SU-DHL-6 (cell line): ENCODE measurements at regions not wholly inside any gene's neighbourhood (a gene's known extent, or its start where the extent isn't known, plus 50 kb on each side); places are given as distances from the start of the nearest gene placed in this dataset.

Experiments used
- H2AFZ ChIP-seq: fragments of 200-600 bp; sonication (generic); 2 replicates; pipeline ENCODE4 v1.6.1; 2014; ENCODE audit warnings: low read depth, mild to moderate bottlenecking, moderate library complexity, mixed read lengths, antibody characterized with exemption, low read length; ENCODE audit not compliant: severe bottlenecking
- H3F3A ChIP-seq: fragments of 200-600 bp; shearing (Covaris generic); 2 replicates; pipeline ENCODE4 v1.6.0; 2016; ENCODE audit warnings: antibody characterized with exemption, mild to moderate bottlenecking; ENCODE audit not compliant: insufficient read depth
- H3K27ac ChIP-seq: fragments of 200-600 bp; sonication (generic); 2 replicates; pipeline ENCODE4 v1.5.1; 2016; ENCODE audit warnings: low read depth, mild to moderate bottlenecking, low read length, moderate library complexity, mixed read lengths
- H3K27me3 ChIP-seq: fragments of 200-600 bp; sonication (generic), shearing (Covaris generic); 2 replicates; pipeline ENCODE4 v1.6.0; 2014; ENCODE audit warnings: mild to moderate bottlenecking, low read length
- H3K36me3 ChIP-seq: fragments of 200-600 bp; sonication (generic); 2 replicates; pipeline ENCODE4 v1.6.1; 2014; ENCODE audit warnings: mild to moderate bottlenecking, low read length, mixed read lengths
- H3K4me2 ChIP-seq: fragments of 300-600, 200-600 bp; shearing (Covaris generic), sonication (generic); 2 replicates; pipeline ENCODE4 v1.6.0; 2014; ENCODE audit warnings: low read length, low read depth, mild to moderate bottlenecking; ENCODE audit not compliant: poor library complexity, severe bottlenecking
- H3K4me3 ChIP-seq: fragments of 200-600 bp; sonication (generic); 2 replicates; pipeline ENCODE4 v1.5.1; 2014; ENCODE audit warnings: antibody characterized with exemption, low read length, mild to moderate bottlenecking, mixed read lengths; ENCODE audit not compliant: insufficient read depth, poor library complexity, severe bottlenecking
- H3K79me2 ChIP-seq: fragments of 200-600 bp; sonication (generic); 2 replicates; pipeline ENCODE4 v1.6.1; 2014; ENCODE audit warnings: mild to moderate bottlenecking, low read length, moderate library complexity; ENCODE audit not compliant: insufficient read depth
- H3K9ac ChIP-seq: fragments of 200-600 bp; sonication (generic); 2 replicates; pipeline ENCODE4 v1.7.0; 2014; ENCODE audit warnings: mild to moderate bottlenecking, low read length
- H3K9me2 ChIP-seq: fragments of 200-600 bp; sonication (generic); replicated peaks from 2 replicates; pipeline ENCODE4 v1.6.1; 2014; ENCODE audit warnings: low read length; ENCODE audit not compliant: insufficient read depth
- H3K9me3 ChIP-seq: fragments of 200-600 bp; sonication (generic); 2 replicates; pipeline ENCODE4 v1.6.1; 2014; ENCODE audit warnings: low read length, mixed read lengths; ENCODE audit not compliant: insufficient read depth
- H4K20me1 ChIP-seq: fragments of 200-600 bp; sonication (generic); 2 replicates; pipeline ENCODE4 v1.6.1; 2014; ENCODE audit warnings: low read depth, mild to moderate bottlenecking, antibody characterized with exemption, low read length, moderate library complexity, mixed read lengths
- EZH2phosphoT487 ChIP-seq: fragments of 200-600 bp; sonication (generic), shearing (Covaris generic); conservative IDR thresholded peaks from 2 replicates; pipeline ENCODE4 v1.6.1; 2018; ENCODE audit warnings: mild to moderate bottlenecking, antibody characterized with exemption, low read length, moderate library complexity, mixed read lengths
- TF ChIP-seq, protein P1 (sequence below): fragments of 200-600 bp; sonication (generic); IDR thresholded peaks from one replicate; pipeline ENCODE4 v1.5.1; 2017; ENCODE audit warnings: antibody characterized with exemption, mild to moderate bottlenecking, low read length, moderate library complexity; ENCODE audit not compliant: insufficient read depth, poor library complexity, severe bottlenecking

DNA sequence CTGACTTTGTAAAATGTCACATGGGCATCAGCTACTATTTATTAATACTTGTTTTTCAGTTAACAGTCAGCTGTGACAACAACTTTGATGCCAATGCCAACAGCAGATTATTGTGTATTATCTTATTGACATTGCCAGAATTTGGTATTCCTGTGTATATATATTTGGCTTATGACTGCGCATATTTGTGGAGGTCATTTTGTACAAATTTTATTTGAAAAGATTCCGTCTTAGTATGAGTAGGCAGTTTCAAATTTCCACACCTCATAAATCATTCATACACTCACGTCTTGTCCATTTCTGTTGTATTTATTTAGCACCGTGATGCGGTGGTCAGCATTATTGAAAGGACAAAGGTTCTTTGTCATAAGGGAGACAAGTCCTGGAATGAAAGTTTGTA is 558.2 kb upstream of the NDST4 start:
- no peak overlapping the region for H3K4me3 ChIP-seq
- no peak overlapping the region for H3K9ac ChIP-seq
- no peaks in the 10 kb centered on the region for H3K36me3 ChIP-seq
- no peak overlapping the region for H3K27ac ChIP-seq
- H3K9me3 ChIP-seq, result no peaks in the 10 kb centered on the region
- H3K27me3 ChIP-seq, result no peaks in the 10 kb centered on the region
- H4K20me1 ChIP-seq, result no peaks in the 10 kb centered on the region
- H2AFZ ChIP-seq, result no peak overlapping the region
- TF ChIP-seq, protein P1, sequence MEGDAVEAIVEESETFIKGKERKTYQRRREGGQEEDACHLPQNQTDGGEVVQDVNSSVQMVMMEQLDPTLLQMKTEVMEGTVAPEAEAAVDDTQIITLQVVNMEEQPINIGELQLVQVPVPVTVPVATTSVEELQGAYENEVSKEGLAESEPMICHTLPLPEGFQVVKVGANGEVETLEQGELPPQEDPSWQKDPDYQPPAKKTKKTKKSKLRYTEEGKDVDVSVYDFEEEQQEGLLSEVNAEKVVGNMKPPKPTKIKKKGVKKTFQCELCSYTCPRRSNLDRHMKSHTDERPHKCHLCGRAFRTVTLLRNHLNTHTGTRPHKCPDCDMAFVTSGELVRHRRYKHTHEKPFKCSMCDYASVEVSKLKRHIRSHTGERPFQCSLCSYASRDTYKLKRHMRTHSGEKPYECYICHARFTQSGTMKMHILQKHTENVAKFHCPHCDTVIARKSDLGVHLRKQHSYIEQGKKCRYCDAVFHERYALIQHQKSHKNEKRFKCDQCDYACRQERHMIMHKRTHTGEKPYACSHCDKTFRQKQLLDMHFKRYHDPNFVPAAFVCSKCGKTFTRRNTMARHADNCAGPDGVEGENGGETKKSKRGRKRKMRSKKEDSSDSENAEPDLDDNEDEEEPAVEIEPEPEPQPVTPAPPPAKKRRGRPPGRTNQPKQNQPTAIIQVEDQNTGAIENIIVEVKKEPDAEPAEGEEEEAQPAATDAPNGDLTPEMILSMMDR, result no peak
- TF ChIP-seq EZH2phosphoT487, result no peak
- H3K79me2 ChIP-seq, result no peaks in the 10 kb centered on the region
- H3K4me2 ChIP-seq, result no peak overlapping the region
- H3F3A ChIP-seq, result no peaks in the 10 kb centered on the region
- no peaks in the 10 kb centered on the region for H3K9me2 ChIP-seq

DNA sequence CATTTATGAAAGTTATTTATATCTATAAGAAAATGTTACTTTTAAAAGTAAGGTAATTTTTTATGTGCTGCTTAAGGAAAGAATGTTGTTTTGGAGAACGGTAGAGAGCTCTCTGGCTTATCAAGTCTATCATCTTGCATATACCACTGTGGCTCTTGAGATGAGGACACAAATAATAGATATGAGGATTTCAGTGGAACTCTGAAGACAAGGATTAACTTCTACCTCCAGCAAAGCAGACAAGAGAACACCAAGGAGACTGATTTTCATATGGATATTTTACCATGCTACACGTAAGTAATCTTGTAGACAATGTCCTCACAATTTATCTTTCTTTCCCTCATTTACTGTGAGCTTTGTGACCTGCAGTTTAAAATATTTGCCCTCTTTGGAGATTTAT is 557.5 kb upstream of the NDST4 start:
- Histone ChIP-seq H3K9ac (no peak overlapping the region), H3K27ac (no peak overlapping the region), H3K4me2 (no peak overlapping the region), H3F3A (no peaks in the 10 kb centered on the region), H3K9me2 (no peaks in the 10 kb centered on the region), H2AFZ (no peak overlapping the region), H3K79me2 (no peaks in the 10 kb centered on the region), H3K36me3 (no peaks in the 10 kb centered on the region), H3K4me3 (no peak overlapping the region), H3K27me3 (no peaks in the 10 kb centered on the region), H3K9me3 (no peaks in the 10 kb centered on the region), H4K20me1 (no peaks in the 10 kb centered on the region)
- TF ChIP-seq, protein P1, result no peak
- TF ChIP-seq EZH2phosphoT487, result no peak

DNA sequence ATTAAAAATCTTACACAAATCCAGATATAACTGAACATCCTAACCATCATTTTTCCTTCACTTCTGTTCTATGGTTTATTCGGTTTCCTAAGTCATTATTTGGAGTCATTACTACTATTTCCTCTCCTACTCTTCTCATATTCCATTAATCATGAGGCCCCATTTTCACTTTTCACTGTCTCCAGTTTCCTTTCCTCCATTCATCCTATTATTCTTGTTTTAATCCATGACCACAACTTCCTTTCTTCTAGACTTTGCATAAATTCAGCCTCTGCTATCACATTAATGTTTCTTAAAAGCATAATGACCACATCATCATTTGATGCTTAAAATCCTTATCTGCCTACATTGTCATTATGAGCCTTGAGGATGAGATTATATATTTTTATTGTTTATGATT is 555.0 kb upstream of the NDST4 start:
- Histone ChIP-seq H3F3A (no peaks in the 10 kb centered on the region), H3K4me3 (no peak overlapping the region), H3K27ac (no peak overlapping the region), H3K9ac (no peak overlapping the region), H2AFZ (no peak overlapping the region), H3K36me3 (no peaks in the 10 kb centered on the region), H3K9me3 (no peaks in the 10 kb centered on the region), H3K27me3 (no peaks in the 10 kb centered on the region), H3K4me2 (no peak overlapping the region), H3K9me2 (no peaks in the 10 kb centered on the region), H3K79me2 (no peaks in the 10 kb centered on the region), H4K20me1 (no peaks in the 10 kb centered on the region)
- no peak for TF ChIP-seq EZH2phosphoT487
- TF ChIP-seq, protein P1, result no peak

DNA sequence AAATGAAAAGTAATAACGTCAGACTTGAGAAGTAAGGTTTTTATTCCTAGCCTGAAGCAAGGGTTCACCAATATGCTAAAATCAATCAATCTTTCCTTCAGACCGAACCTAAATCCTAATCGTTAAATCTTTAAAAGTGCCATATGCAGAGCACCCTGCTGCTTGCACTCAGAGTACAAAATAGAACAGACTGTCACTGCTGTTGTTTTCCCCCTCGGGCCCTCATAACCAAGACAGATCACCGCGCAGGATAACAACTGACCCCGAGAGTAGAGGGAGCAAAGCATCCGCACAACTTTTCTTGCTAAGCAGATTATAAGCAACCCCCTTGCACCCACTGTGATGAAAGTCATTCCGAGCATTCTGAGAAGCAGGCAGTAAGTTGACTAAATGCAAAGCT is 550.9 kb upstream of the NDST4 start:
- H3K79me2 ChIP-seq, result no peaks in the 10 kb centered on the region
- no peak overlapping the region for H2AFZ ChIP-seq
- no peak for TF ChIP-seq EZH2phosphoT487
- TF ChIP-seq, protein P1, result no peak
- no peaks in the 10 kb centered on the region for H3F3A ChIP-seq
- no peak overlapping the region for H3K4me3 ChIP-seq
- H3K9me3 ChIP-seq, result no peaks in the 10 kb centered on the region
- no peaks in the 10 kb centered on the region for H3K36me3 ChIP-seq
- no peak overlapping the region for H3K4me2 ChIP-seq
- H4K20me1 ChIP-seq, result no peaks in the 10 kb centered on the region
- no peaks in the 10 kb centered on the region for H3K27me3 ChIP-seq
- no peaks in the 10 kb centered on the region for H3K9me2 ChIP-seq
- H3K27ac ChIP-seq, result no peak overlapping the region
- H3K9ac ChIP-seq, result no peak overlapping the region
